Ovary (tissue), 7 donors: ENCODE measurements at regions not wholly inside any gene's neighbourhood (a gene's known extent, or its start where the extent isn't known, plus 50 kb on each side); places are given as distances from the start of the nearest gene placed in this dataset.

Experiments
- DNase-seq, 5 donors: peaks; one replicate each; pipeline ENCODE4 v3.0.0-alpha.2; 2019 to 2020
- H3K27ac ChIP-seq, 2 donors: fragments of 200-600 bp; one replicate each; pipeline versions ENCODE4 v1.5.1 to v1.8.0; 2019 to 2022
- H3K27me3 ChIP-seq: fragments of 200-600 bp; one replicate; pipeline ENCODE4 v1.8.0; 2022
- H3K36me3 ChIP-seq: fragments of 200-600 bp; sonication (generic); one replicate; pipeline ENCODE4 v1.5.1; 2019
- H3K4me1 ChIP-seq: one replicate; pipeline ENCODE4 v1.8.1; 2013; ENCODE audit warnings: mild to moderate bottlenecking, moderate library complexity; ENCODE audit not compliant: insufficient read depth
- H3K4me3 ChIP-seq: fragments of 200-600 bp; sonication (generic); one replicate; pipeline ENCODE4 v1.5.1; 2017
- H3K9me3 ChIP-seq, 2 donors: fragments of 200-600 bp in 1 of 2; sonication (generic) in 1 of 2; one replicate each; pipeline versions ENCODE4 v1.5.1 to v1.8.1; 2013 to 2019; ENCODE audit warnings: mild to moderate bottlenecking in 1 of 2, moderate library complexity in 1 of 2
- EP300 ChIP-seq: sonication (generic); formaldehyde crosslinking; IDR thresholded peaks from one replicate; pipeline ENCODE4 v1.6.1; 2017; ENCODE audit warnings: antibody characterized with exemption
- POLR2A ChIP-seq: fragments of 450-650 bp; IDR thresholded peaks from one replicate; pipeline ENCODE4 v1.6.1; 2017; ENCODE audit warnings: antibody characterized with exemption, mild to moderate bottlenecking, moderate library complexity
- WGBS, 3 donors: extraction: QIAGEN DNeasy Blood & Tissue Kit in 1 of 3; methylation state at CpG; one replicate each; pipeline versions ENCODE4 v1.1.5 to v1.1.7; 2013 to 2017; 5-methylcytosine and 5-hydroxymethylcytosine counted together
- intact Hi-C, 4 donors: fragments of 100-400 bp; cut with DNase I; formaldehyde crosslinking; loops; one replicate each; pipeline versions ENCODE4 v1.11.0 to v1.15.1; 2022 to 2023
- TF ChIP-seq, protein P1 (sequence below), 3 donors: fragments of 450-650 bp in 2 of 3; fragments of 200-600 bp in 1 of 3; IDR thresholded peaks; one replicate each; pipeline versions ENCODE4 v1.5.1 to v1.8.0; 2016 to 2022; ENCODE audit warnings: antibody characterized with exemption in 3 of 3, mild to moderate bottlenecking in 1 of 3
- donor health status: DM: no; HTN: no; CAD: no; lungs with moderate emphysema.
- donor health status: DM: no; HTN: no; CAD: no.
- donor health status: Bipolar disorder and iron deficiency.
- donor health status: DM: no; HTN: no; CAD: no.
- donor health status: DM: yes; HTN: yes; CAD: no.

- Histone ChIP-seq H3K27ac (no peak overlapping the region), H3K27me3 (no peaks in the 10 kb centered on the region), H3K9me3 (no peaks in the 10 kb centered on the region), H3K4me1 (no peaks in the 10 kb centered on the region), H3K36me3 (no peaks in the 10 kb centered on the region), H3K4me3 (no peak overlapping the region)
- TF ChIP-seq EP300 (no peak), POLR2A (no peak)
- TF ChIP-seq, protein P1, sequence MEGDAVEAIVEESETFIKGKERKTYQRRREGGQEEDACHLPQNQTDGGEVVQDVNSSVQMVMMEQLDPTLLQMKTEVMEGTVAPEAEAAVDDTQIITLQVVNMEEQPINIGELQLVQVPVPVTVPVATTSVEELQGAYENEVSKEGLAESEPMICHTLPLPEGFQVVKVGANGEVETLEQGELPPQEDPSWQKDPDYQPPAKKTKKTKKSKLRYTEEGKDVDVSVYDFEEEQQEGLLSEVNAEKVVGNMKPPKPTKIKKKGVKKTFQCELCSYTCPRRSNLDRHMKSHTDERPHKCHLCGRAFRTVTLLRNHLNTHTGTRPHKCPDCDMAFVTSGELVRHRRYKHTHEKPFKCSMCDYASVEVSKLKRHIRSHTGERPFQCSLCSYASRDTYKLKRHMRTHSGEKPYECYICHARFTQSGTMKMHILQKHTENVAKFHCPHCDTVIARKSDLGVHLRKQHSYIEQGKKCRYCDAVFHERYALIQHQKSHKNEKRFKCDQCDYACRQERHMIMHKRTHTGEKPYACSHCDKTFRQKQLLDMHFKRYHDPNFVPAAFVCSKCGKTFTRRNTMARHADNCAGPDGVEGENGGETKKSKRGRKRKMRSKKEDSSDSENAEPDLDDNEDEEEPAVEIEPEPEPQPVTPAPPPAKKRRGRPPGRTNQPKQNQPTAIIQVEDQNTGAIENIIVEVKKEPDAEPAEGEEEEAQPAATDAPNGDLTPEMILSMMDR (IDR thresholded peaks at IDR 0.05), result no peak
- 91 to 93% (median 93%) methylated on average over 5 of the region's 5 CpGs for WGBS, 3 donors
- intact Hi-C loops, result no loop called here
- DNase-seq, result no peak
Measured at GRCh38 chr6:163808871-163809270, 394.4 kb downstream of the QKI start.

- Histone ChIP-seq H3K4me3 (no peak overlapping the region), H3K27me3 (no peaks in the 10 kb centered on the region), H3K9me3 (no peaks in the 10 kb centered on the region), H3K4me1 (no peaks in the 10 kb centered on the region), H3K36me3 (no peaks in the 10 kb centered on the region), H3K27ac (no peak overlapping the region)
- TF ChIP-seq EP300, result no peak
- TF ChIP-seq, protein P1 (IDR thresholded peaks at IDR 0.05), result no peak
- no peak for TF ChIP-seq POLR2A
- 95 to 98% (median 95%) methylated on average over 6 of the region's 6 CpGs for WGBS, 3 donors
- intact Hi-C loops, result no loop called here
- DNase-seq, result no peak
Measured at GRCh38 chr6:163808231-163808630, 393.7 kb downstream of the QKI start.

GRCh38 chr6:163806755-163807499 is 392.4 kb downstream of the QKI start:
- Histone ChIP-seq H3K4me1 (no peaks in the 10 kb centered on the region), H3K9me3 (no peaks in the 10 kb centered on the region), H3K27me3 (no peaks in the 10 kb centered on the region), H3K4me3 (no peak overlapping the region), H3K36me3 (no peaks in the 10 kb centered on the region), H3K27ac (no peak overlapping the region)
- WGBS, 3 donors, result 94 to 97% (median 95%) methylated on average over 13 of the region's 13 CpGs
- TF ChIP-seq, protein P1 (IDR thresholded peaks at IDR 0.05), result no peak
- TF ChIP-seq EP300 (no peak), POLR2A (no peak)
- DNase-seq, result no peak
- intact Hi-C loops, result no loop called here

DNA sequence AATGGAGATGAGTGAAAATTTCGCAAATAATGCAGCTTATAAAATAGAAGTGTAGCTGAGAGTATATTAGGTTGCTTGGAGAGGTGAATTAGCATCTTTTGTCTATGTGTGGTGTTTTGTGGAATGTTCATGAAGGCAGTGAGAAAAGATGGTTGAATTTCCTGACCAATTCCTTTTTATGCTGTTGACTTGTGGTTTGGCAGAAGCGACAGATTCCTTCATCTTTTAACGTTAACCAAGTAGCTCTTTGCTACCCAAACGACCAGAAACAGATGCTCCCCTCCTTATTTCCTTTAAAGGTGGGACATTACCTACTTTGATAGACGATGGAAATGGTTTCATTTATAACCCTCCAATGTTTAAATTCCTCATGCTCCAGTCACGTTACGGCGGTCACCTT is 390.5 kb downstream of the QKI start:
- no peak for TF ChIP-seq POLR2A
- no peak for TF ChIP-seq EP300
- TF ChIP-seq, protein P1 (IDR thresholded peaks at IDR 0.05), result no peak
- Histone ChIP-seq H3K27me3 (no peaks in the 10 kb centered on the region), H3K36me3 (no peaks in the 10 kb centered on the region), H3K27ac (no peak overlapping the region), H3K4me1 (no peaks in the 10 kb centered on the region), H3K4me3 (no peak overlapping the region), H3K9me3 (no peaks in the 10 kb centered on the region)
- no peak for DNase-seq
- 70 to 79% (median 70%) methylated on average over 8 of the region's 8 CpGs for WGBS, 3 donors
- intact Hi-C loops, result no loop called here
